Activated T-cell treated with anti-CD3 and anti-CD28 coated beads, Interleukin-2, amount 50 U/mL, for 24 hours (primary cell): ENCODE measurements at regions not wholly inside any gene's neighbourhood (a gene's known extent, or its start where the extent isn't known, plus 50 kb on each side); places are given as distances from the start of the nearest gene placed in this dataset.
"Not testable (repeated sequence)": the region's sequence is repeated elsewhere in the genome, so short reads cannot be mapped to it uniquely, and the experiment has no call there.

Experiments used
- DNase-seq: peaks from one replicate; pipeline ENCODE4 v3.0.0-alpha.2; 2020
- H3K27ac Mint-ChIP-seq: 2 replicates; pipeline ENCODE4 v1.8.0; 2020; ENCODE audit warnings: mild to moderate bottlenecking, mixed read lengths
- H3K27me3 Mint-ChIP-seq: 2 replicates; pipeline ENCODE4 v1.8.0; 2020; ENCODE audit warnings: mixed read lengths
- H3K36me3 Mint-ChIP-seq: 2 replicates; pipeline ENCODE4 v1.8.0; 2020; ENCODE audit warnings: low read depth, mixed read lengths
- H3K4me1 Mint-ChIP-seq: 2 replicates; pipeline ENCODE4 v1.8.0; 2020; ENCODE audit warnings: low read depth, mixed read lengths
- H3K4me3 Mint-ChIP-seq: 2 replicates; pipeline ENCODE4 v1.8.0; 2020; ENCODE audit warnings: mild to moderate bottlenecking, moderate library complexity, mixed read lengths
- H3K9me3 Mint-ChIP-seq: 2 replicates; pipeline ENCODE4 v1.8.0; 2020; ENCODE audit warnings: mixed read lengths

- Mint-ChIP-seq H3K36me3 (no peaks in the 10 kb centered on the region), H3K27me3 (peaks cover 6% of the 10 kb centered on the region), H3K9me3 (peaks cover 10% of the 10 kb centered on the region), H3K4me3 (no peak overlapping the region), H3K4me1 (peaks cover 3% of the 10 kb centered on the region), H3K27ac (no peak overlapping the region)
- no peak for DNase-seq
These were observed 133.2 kb downstream of the IGLL1 start for GRCh38 chr22:23446796-23447350.

GRCh38 chr22:23446194-23446593 is 133.9 kb downstream of the IGLL1 start:
- not testable (repeated sequence) for H3K27ac Mint-ChIP-seq, H3K4me3 Mint-ChIP-seq, H3K4me1 Mint-ChIP-seq, H3K27me3 Mint-ChIP-seq, H3K36me3 Mint-ChIP-seq, H3K9me3 Mint-ChIP-seq, DNase-seq

- not testable (repeated sequence) for H3K4me1 Mint-ChIP-seq, DNase-seq, H3K36me3 Mint-ChIP-seq, H3K9me3 Mint-ChIP-seq, H3K4me3 Mint-ChIP-seq, H3K27ac Mint-ChIP-seq
- H3K27me3 Mint-ChIP-seq, result peaks cover 12% of the 10 kb centered on the region
These were observed 136.2 kb downstream of the IGLL1 start for GRCh38 chr22:23443905-23444304.

GRCh38 chr22:23439581-23439980 is 140.5 kb downstream of the IGLL1 start:
- H3K4me1 Mint-ChIP-seq, H3K9me3 Mint-ChIP-seq, DNase-seq, H3K36me3 Mint-ChIP-seq, H3K27ac Mint-ChIP-seq, H3K4me3 Mint-ChIP-seq: not testable (repeated sequence)
- peaks cover 18% of the 10 kb centered on the region for H3K27me3 Mint-ChIP-seq

- H3K27ac Mint-ChIP-seq, result no peak overlapping the region
- H3K9me3 Mint-ChIP-seq, result no peaks in the 10 kb centered on the region
- H3K4me3 Mint-ChIP-seq, result no peak overlapping the region
- DNase-seq, result no peak
- H3K4me1 Mint-ChIP-seq, result peaks cover 3% of the 10 kb centered on the region
- no peaks in the 10 kb centered on the region for H3K36me3 Mint-ChIP-seq
- peaks cover 18% of the 10 kb centered on the region for H3K27me3 Mint-ChIP-seq
These were observed 141.9 kb downstream of the IGLL1 start for GRCh38 chr22:23438216-23438615.

- Mint-ChIP-seq H3K27ac (no peak overlapping the region), H3K27me3 (peaks cover 18% of the 10 kb centered on the region), H3K36me3 (no peaks in the 10 kb centered on the region), H3K4me3 (no peak overlapping the region), H3K9me3 (no peaks in the 10 kb centered on the region), H3K4me1 (peaks cover 7% of the 10 kb centered on the region)
- DNase-seq, result no peak
These were observed 142.3 kb downstream of the IGLL1 start for GRCh38 chr22:23437779-23438178.

GRCh38 chr22:23437107-23437395 is 143.0 kb downstream of the IGLL1 start:
- H3K9me3 Mint-ChIP-seq, H3K36me3 Mint-ChIP-seq, H3K27ac Mint-ChIP-seq, DNase-seq, H3K4me1 Mint-ChIP-seq, H3K4me3 Mint-ChIP-seq: not testable (repeated sequence)
- H3K27me3 Mint-ChIP-seq, result peaks cover 13% of the 10 kb centered on the region

GRCh38 chr22:23436354-23437106 is 143.6 kb downstream of the IGLL1 start:
- DNase-seq, H3K4me3 Mint-ChIP-seq, H3K27ac Mint-ChIP-seq, H3K27me3 Mint-ChIP-seq, H3K36me3 Mint-ChIP-seq, H3K9me3 Mint-ChIP-seq, H3K4me1 Mint-ChIP-seq: not testable (repeated sequence)

- not testable (repeated sequence) for H3K4me1 Mint-ChIP-seq, H3K36me3 Mint-ChIP-seq, H3K27me3 Mint-ChIP-seq, H3K27ac Mint-ChIP-seq, H3K4me3 Mint-ChIP-seq, DNase-seq, H3K9me3 Mint-ChIP-seq
These were observed 144.9 kb downstream of the IGLL1 start for GRCh38 chr22:23435186-23435585.

GRCh38 chr22:23434198-23434830 is 145.8 kb downstream of the IGLL1 start:
- H3K4me1 Mint-ChIP-seq, H3K27ac Mint-ChIP-seq, H3K9me3 Mint-ChIP-seq, H3K36me3 Mint-ChIP-seq, DNase-seq, H3K4me3 Mint-ChIP-seq, H3K27me3 Mint-ChIP-seq: not testable (repeated sequence)

- not testable (repeated sequence) for H3K4me1 Mint-ChIP-seq, H3K27me3 Mint-ChIP-seq, H3K9me3 Mint-ChIP-seq, H3K36me3 Mint-ChIP-seq, H3K27ac Mint-ChIP-seq
- DNase-seq, result peak; percentile 64
- H3K4me3 Mint-ChIP-seq, result peak overlapping the region; percentile 25
These were observed 146.7 kb downstream of the IGLL1 start for GRCh38 chr22:23433127-23434005.

GRCh38 chr22:23432719-23433118 is 147.4 kb downstream of the IGLL1 start:
- H3K27me3 Mint-ChIP-seq, H3K27ac Mint-ChIP-seq: not testable (repeated sequence)

GRCh38 chr22:23431337-23432072 is 148.6 kb downstream of the IGLL1 start:
- Mint-ChIP-seq H3K9me3 (peaks cover 13% of the 10 kb centered on the region), H3K4me1 (peaks cover 7% of the 10 kb centered on the region), H3K4me3 (no peak overlapping the region), H3K27ac (no peak overlapping the region), H3K36me3 (peaks cover 2% of the 10 kb centered on the region), H3K27me3 (no peaks in the 10 kb centered on the region)
- no peak for DNase-seq

More at GRCh38 chr22:23432719-23433118, 147.4 kb downstream of the IGLL1 start:
- not testable (repeated sequence) for DNase-seq, H3K36me3 Mint-ChIP-seq, H3K4me1 Mint-ChIP-seq, H3K4me3 Mint-ChIP-seq
- H3K9me3 Mint-ChIP-seq, result peaks cover 10% of the 10 kb centered on the region

- H3K9me3 Mint-ChIP-seq, H3K36me3 Mint-ChIP-seq, DNase-seq, H3K4me3 Mint-ChIP-seq, H3K27ac Mint-ChIP-seq, H3K4me1 Mint-ChIP-seq, H3K27me3 Mint-ChIP-seq: not testable (repeated sequence)
These were observed 155.5 kb downstream of the IGLL1 start for GRCh38 chr22:23424551-23425068.
